H1 (cell line): ENCODE measurements at regions not wholly inside any gene's neighbourhood (a gene's known extent, or its start where the extent isn't known, plus 50 kb on each side); places are given as distances from the start of the nearest gene placed in this dataset.

Source experiments
- CTCF ChIA-PET: fragments of 300-600 bp; sonication (Branson Sonifier 250); formaldehyde crosslinking; loops from one replicate; lab custom pipeline; 2021; ENCODE audit not compliant: partially characterized antibody; lab: Charles Lee
- POLR2A ChIA-PET: fragments of 300-600 bp; sonication (Branson Sonifier 250); formaldehyde crosslinking; loops from one replicate; lab custom pipeline; 2021; ENCODE audit warnings: inconsistent platforms; ENCODE audit not compliant: partially characterized antibody; lab: Charles Lee
- DNase-seq, 2 experiments: peaks; one replicate each; pipeline versions ENCODE4 v3.0.0 to v3.0.0-alpha.2; 2010 to 2022; ENCODE audit warnings: low spot score in 2 of 2, low read depth in 1 of 2, mixed read lengths in 1 of 2
- FAIRE-seq: peaks from 2 replicates; lab custom pipeline; 2011; peaks lifted over from hg19 to GRCh38; lab: Jason Lieb, UNC
- H2AFZ ChIP-seq: 2 replicates; pipeline ENCODE4 v1.8.1; 2012; ENCODE audit warnings: low read length, inconsistent platforms
- H2AK5ac ChIP-seq: 2 replicates; pipeline ENCODE4 v1.6.1; 2013; ENCODE audit warnings: low read depth, low read length
- H2BK120ac ChIP-seq: replicated peaks from 2 replicates; pipeline ENCODE3; 2013; ENCODE audit warnings: low read depth, low read length, inconsistent platforms
- H2BK12ac ChIP-seq: 2 replicates; pipeline ENCODE4 v1.6.1; 2013; ENCODE audit warnings: low read depth, low read length
- H2BK15ac ChIP-seq: 2 replicates; pipeline ENCODE4 v1.6.1; 2013; ENCODE audit warnings: low read length
- H2BK20ac ChIP-seq: 2 replicates; pipeline ENCODE4 v1.6.1; 2013; ENCODE audit warnings: low read length
- H2BK5ac ChIP-seq: 2 replicates; pipeline ENCODE4 v1.6.1; 2013; ENCODE audit warnings: low read depth, low read length
- H3K14ac ChIP-seq: 2 replicates; pipeline ENCODE4 v1.6.1; 2013; ENCODE audit warnings: inconsistent platforms; ENCODE audit not compliant: insufficient read length
- H3K18ac ChIP-seq: 2 replicates; pipeline ENCODE4 v1.6.1; 2013; ENCODE audit warnings: low read length; ENCODE audit errors: extremely low read depth
- H3K23ac ChIP-seq: 2 replicates; pipeline ENCODE4 v1.6.1; 2013; ENCODE audit warnings: inconsistent platforms; ENCODE audit not compliant: insufficient read length
- H3K23me2 ChIP-seq: 2 replicates; pipeline ENCODE4 v1.6.1; 2013; ENCODE audit warnings: low read depth, low read length
- H3K27ac ChIP-seq: 2 replicates; pipeline ENCODE4 v1.6.1; 2011; ENCODE audit warnings: low read depth, low read length, inconsistent platforms
- H3K27me3 ChIP-seq, 4 experiments: replicated peaks in 1 of 4; 1 replicate in 1 of 4; 2 replicates in 3 of 4; pipeline versions ENCODE4 v1.6.1 to v1.8.1; 2011 to 2013; ENCODE audit warnings: low read length in 3 of 4, mild to moderate bottlenecking in 3 of 4, inconsistent platforms in 2 of 4, mixed read lengths in 2 of 4, moderate library complexity in 1 of 4; ENCODE audit not compliant: control insufficient read depth in 3 of 4, insufficient read depth in 3 of 4; ENCODE audit errors: extremely low read depth in 1 of 4
- H3K36me3 ChIP-seq, 4 experiments: 2 replicates each; pipeline versions ENCODE4 v1.6.1 to v1.8.1; 2011 to 2013; ENCODE audit warnings: mild to moderate bottlenecking in 4 of 4, low read length in 3 of 4, moderate library complexity in 2 of 4, control low read depth in 1 of 4, inconsistent platforms in 1 of 4; ENCODE audit not compliant: insufficient read depth in 4 of 4, control insufficient read depth in 2 of 4
- H3K4ac ChIP-seq: replicated peaks from 2 replicates; pipeline ENCODE3; 2013; ENCODE audit warnings: low read length, low read depth, mixed read lengths, inconsistent platforms; ENCODE audit not compliant: insufficient read length
- H3K4me1 ChIP-seq, 4 experiments: replicated peaks in 1 of 4; 1 replicate in 1 of 4; 2 replicates in 3 of 4; pipeline versions ENCODE4 v1.6.1 to v1.8.1; 2011 to 2013; ENCODE audit warnings: low read length in 3 of 4, inconsistent platforms in 2 of 4, mixed read lengths in 1 of 4; ENCODE audit not compliant: insufficient read depth in 4 of 4, control insufficient read depth in 3 of 4
- H3K4me2 ChIP-seq, 2 experiments: 2 replicates each; pipeline versions ENCODE4 v1.6.1 to v1.8.1; 2011 to 2013; ENCODE audit warnings: low read depth in 2 of 2, low read length in 2 of 2, control low read depth in 1 of 2, inconsistent platforms in 1 of 2, mild to moderate bottlenecking in 1 of 2; ENCODE audit not compliant: insufficient read depth in 1 of 2
- H3K4me3 ChIP-seq, 4 experiments: fragments of 200-600, 300-600 bp in 1 of 4; sonication (generic), shearing (Covaris generic), sonication (Bioruptor Twin) in 1 of 4; 2 replicates each; pipeline versions ENCODE4 v1.5.1 to v1.8.1; 2011 to 2016; ENCODE audit warnings: low read length in 4 of 4, low read depth in 3 of 4, control low read depth in 2 of 4, inconsistent platforms in 2 of 4, mild to moderate bottlenecking in 2 of 4, mixed read lengths in 1 of 4, moderate library complexity in 1 of 4; ENCODE audit not compliant: insufficient read depth in 2 of 4; ENCODE audit errors: extremely low read depth in 1 of 4
- H3K56ac ChIP-seq: replicated peaks from 2 replicates; pipeline ENCODE3; 2013; ENCODE audit warnings: low read depth, mild to moderate bottlenecking, mixed read lengths, low read length, inconsistent platforms; ENCODE audit not compliant: insufficient read length
- H3K79me1 ChIP-seq: 2 replicates; pipeline ENCODE4 v1.6.1; 2013; ENCODE audit warnings: low read depth, low read length, control low read depth
- H3K79me2 ChIP-seq, 2 experiments: 2 replicates each; pipeline versions ENCODE4 v1.6.1 to v1.8.1; 2012 to 2013; ENCODE audit warnings: low read length in 2 of 2, mild to moderate bottlenecking in 2 of 2, inconsistent platforms in 1 of 2; ENCODE audit not compliant: insufficient read depth in 2 of 2, control insufficient read depth in 1 of 2
- H3K9ac ChIP-seq, 4 experiments: replicated peaks in 1 of 4; 1 replicate in 1 of 4; 2 replicates in 3 of 4; pipeline versions ENCODE4 v1.6.1 to v1.8.1; 2011 to 2013; ENCODE audit warnings: low read depth in 3 of 4, low read length in 3 of 4, control low read depth in 2 of 4, mild to moderate bottlenecking in 2 of 4, moderate library complexity in 2 of 4, inconsistent platforms in 1 of 4; ENCODE audit errors: extremely low read depth in 1 of 4
- H3K9me3 ChIP-seq, 2 experiments: 2 replicates each; pipeline versions ENCODE4 v1.6.1 to v1.8.1; 2012 to 2013; ENCODE audit warnings: mild to moderate bottlenecking in 2 of 2, moderate library complexity in 2 of 2, control low read depth in 1 of 2, inconsistent platforms in 1 of 2, low read depth in 1 of 2, low read length in 1 of 2, mixed read lengths in 1 of 2; ENCODE audit not compliant: insufficient read depth in 2 of 2
- H4K20me1 ChIP-seq, 2 experiments: replicated peaks in 1 of 2; 2 replicates each; pipeline versions ENCODE3 to v1.8.1; 2011 to 2013; ENCODE audit warnings: inconsistent platforms in 2 of 2, low read length in 2 of 2, mild to moderate bottlenecking in 1 of 2; ENCODE audit not compliant: insufficient read depth in 2 of 2, control insufficient read depth in 1 of 2
- H4K5ac ChIP-seq: 2 replicates; pipeline ENCODE4 v1.6.1; 2013; ENCODE audit warnings: low read length, low read depth, mixed read lengths, inconsistent platforms; ENCODE audit not compliant: insufficient read length
- H4K8ac ChIP-seq: 2 replicates; pipeline ENCODE4 v1.8.0; 2013; ENCODE audit warnings: mild to moderate bottlenecking, moderate library complexity, low read length, inconsistent platforms; ENCODE audit not compliant: insufficient read depth; ENCODE audit errors: extremely low read depth
- H4K91ac ChIP-seq: replicated peaks from 2 replicates; pipeline ENCODE3; 2013; ENCODE audit warnings: low read length, mixed read lengths, inconsistent platforms; ENCODE audit not compliant: insufficient read length
- CEBPB ChIP-seq: IDR thresholded peaks from 2 replicates; pipeline ENCODE4 v1.6.1; 2012; ENCODE audit warnings: low read depth, low read length
- CHD1 ChIP-seq: IDR thresholded peaks from 2 replicates; pipeline ENCODE4 v1.6.1; 2012; ENCODE audit warnings: low read depth, low read length, improper control_type of control experiment
- CREB1 ChIP-seq: IDR thresholded peaks from 2 replicates; pipeline ENCODE4 v1.6.1; 2012; ENCODE audit warnings: inconsistent platforms
- FOSL1 ChIP-seq: IDR thresholded peaks from 2 replicates; pipeline ENCODE4 v1.6.1; 2011; ENCODE audit warnings: mild to moderate bottlenecking, low read depth, low read length, moderate library complexity; ENCODE audit not compliant: insufficient read depth
- NANOG ChIP-seq: IDR thresholded peaks from 2 replicates; pipeline ENCODE4 v1.6.1; 2011; ENCODE audit warnings: low read length, low read depth, mild to moderate bottlenecking, inconsistent platforms; ENCODE audit not compliant: insufficient read depth, poor library complexity, severe bottlenecking
- POLR2A ChIP-seq, 2 experiments: IDR thresholded peaks; 1 replicate in 1 of 2; 2 replicates in 1 of 2; pipeline ENCODE4 v1.6.1; 2011; ENCODE audit warnings: low read depth in 2 of 2, low read length in 2 of 2, mild to moderate bottlenecking in 2 of 2; ENCODE audit errors: control extremely low read depth in 1 of 2
- RAD21 ChIP-seq, 2 experiments: IDR thresholded peaks in 1 of 2; conservative IDR thresholded peaks in 1 of 2; 2 replicates each; pipeline ENCODE4 v1.6.1; 2011; ENCODE audit warnings: low read depth in 2 of 2, low read length in 2 of 2, improper control_type of control experiment in 1 of 2, inconsistent platforms in 1 of 2, mild to moderate bottlenecking in 1 of 2, moderate library complexity in 1 of 2
- RFX5 ChIP-seq: IDR thresholded peaks from 2 replicates; pipeline ENCODE4 v1.6.1; 2011; ENCODE audit warnings: low read depth, low read length, improper control_type of control experiment, borderline replicate concordance
- SAP30 ChIP-seq: fragments of 300-600 bp; sonication (generic); IDR thresholded peaks from 2 replicates; pipeline ENCODE4 v1.7.1; 2012; ENCODE audit warnings: low read length, moderate library complexity, mild to moderate bottlenecking, inconsistent platforms; ENCODE audit not compliant: insufficient read depth, insufficient replicate concordance
- SIX5 ChIP-seq: IDR thresholded peaks from 2 replicates; pipeline ENCODE4 v1.6.1; 2011; ENCODE audit warnings: mild to moderate bottlenecking, low read depth, low read length
- SRF ChIP-seq: IDR thresholded peaks from 2 replicates; pipeline ENCODE4 v1.6.1; 2011; ENCODE audit warnings: mild to moderate bottlenecking, low read depth, low read length, moderate library complexity
- SUZ12 ChIP-seq: fragments of 200-600 bp; sonication (generic); IDR thresholded peaks from 2 replicates; pipeline ENCODE4 v1.6.1; 2012; ENCODE audit warnings: mild to moderate bottlenecking, inconsistent platforms, low read length, moderate library complexity, mixed read lengths
- WGBS, 2 experiments: shearing (Covaris generic) in 1 of 2; methylation state at CpG; one replicate each; pipeline versions ENCODE4 v1.1.6 to v1.1.7; 2013 to 2015; ENCODE audit warnings: low lambda C conversion rate in 2 of 2, mixed read lengths in 2 of 2, inconsistent platforms in 1 of 2, low coverage in 1 of 2, missing lambda C conversion rate in 1 of 2; ENCODE audit not compliant: insufficient replicate concordance in 2 of 2, insufficient coverage in 1 of 2, insufficient read length in 1 of 2; ENCODE audit errors: extremely low coverage in 1 of 2, missing lambda C conversion rate in 1 of 2; 5-methylcytosine and 5-hydroxymethylcytosine counted together
- TF ChIP-seq, protein P1 (sequence below): IDR thresholded peaks from 2 replicates; pipeline ENCODE4 v1.6.1; 2011; ENCODE audit warnings: low read depth, mild to moderate bottlenecking, low read length; ENCODE audit not compliant: insufficient read depth

DNA sequence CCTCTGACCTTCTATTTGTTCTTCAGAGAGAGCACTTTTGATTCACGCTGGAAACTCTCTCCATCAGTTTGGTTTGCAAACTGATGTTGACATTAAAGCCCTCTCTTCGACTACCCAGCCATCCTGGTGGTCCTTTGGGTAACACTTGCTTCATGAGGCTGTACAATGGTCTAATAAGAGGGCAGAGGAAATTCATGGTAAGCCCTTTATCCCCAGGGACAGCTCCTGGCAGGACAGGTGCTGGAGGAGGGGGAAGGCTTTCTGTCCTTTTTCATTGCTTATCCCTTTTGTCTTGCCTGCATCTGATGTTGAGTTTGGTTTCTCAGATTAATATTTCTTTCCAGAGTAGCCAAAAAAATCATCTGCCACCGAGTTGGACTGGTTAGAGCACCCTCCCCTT lies 52.1 kb upstream of the CD93 start:
- WGBS, 2 experiments: 90% methylated on average over 3 of the region's 3 CpGs; no CpG with 5 or more reads in 1 of the 2 experiments
- DNase-seq (no peak), FAIRE-seq (no peak)
- Histone ChIP-seq H3K56ac (no peak overlapping the region), H2BK12ac (no peak overlapping the region), H2BK5ac (no peak overlapping the region), H3K79me1 (no peaks in the 10 kb centered on the region), H3K4ac (no peak overlapping the region), H2BK120ac (no peak overlapping the region), H3K23ac (no peak overlapping the region), H4K20me1 (no peaks in the 10 kb centered on the region), H3K4me3 (no peak overlapping the region), H3K36me3 (no peaks in the 10 kb centered on the region), H3K18ac (no peak overlapping the region), H3K79me2 (no peaks in the 10 kb centered on the region), H3K4me2 (no peak overlapping the region), H4K5ac (no peak overlapping the region), H2BK20ac (no peak overlapping the region), H2BK15ac (no peak overlapping the region), H2AK5ac (no peak overlapping the region), H3K14ac (no peak overlapping the region), H3K23me2 (no peaks in the 10 kb centered on the region), H3K4me1 (peaks cover 0 to 3% (median 0%) of the 10 kb centered on the region in 4 experiments; a peak in 1 of 7 replicates), H4K91ac (no peak overlapping the region), H4K8ac (no peak overlapping the region), H3K9me3 (no peaks in the 10 kb centered on the region; a peak in 1 of 4 replicates), H3K9ac (no peak overlapping the region), H3K27me3 (no peaks in the 10 kb centered on the region), H3K27ac (no peak overlapping the region), H2AFZ (no peak overlapping the region)
- TF ChIP-seq NANOG (no peak), RAD21 (IDR thresholded peaks at IDR 0.05 in 1 of 2, conservative IDR thresholded peaks at IDR 0.05 in 1 of 2; ENCODE audit: low read depth in 2 of 2, low read length in 2 of 2) (no peak), POLR2A (IDR thresholded peaks at IDR 0.05; ENCODE audit: control extremely low read depth in 1 of 2, low read depth in 2 of 2, low read length in 2 of 2) (no peak), CHD1 (no peak), RFX5 (no peak), SRF (no peak), SIX5 (no peak), CREB1 (no peak), SAP30 (no peak), FOSL1 (no peak), SUZ12 (no peak), CEBPB (no peak)
- TF ChIP-seq, protein P1, sequence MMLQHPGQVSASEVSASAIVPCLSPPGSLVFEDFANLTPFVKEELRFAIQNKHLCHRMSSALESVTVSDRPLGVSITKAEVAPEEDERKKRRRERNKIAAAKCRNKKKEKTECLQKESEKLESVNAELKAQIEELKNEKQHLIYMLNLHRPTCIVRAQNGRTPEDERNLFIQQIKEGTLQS: no peak
- ChIA-PET POLR2A (no interaction called here), CTCF (interaction anchor here (1.7 kb wide), 1 partner anchor 28 kb away, joined by 5 read pairs; no protein-coding TSS in a partner anchor)
